Stimulated activated CD4-positive, alpha-beta T cell treated with anti-CD3 and anti-CD28 coated beads, Interleukin-2, amount 100 ng/mL, for 24 hours (primary cell): ENCODE measurements at regions not wholly inside any gene's neighbourhood (a gene's known extent, or its start where the extent isn't known, plus 50 kb on each side); places are given as distances from the start of the nearest gene placed in this dataset.
"Not testable (repeated sequence)": the region's sequence is repeated elsewhere in the genome, so short reads cannot be mapped to it uniquely, and the experiment has no call there.

Experiments used
- DNase-seq, 2 donors: peaks; one replicate each; pipeline ENCODE4 v3.0.0-alpha.2; 2020

DNA sequence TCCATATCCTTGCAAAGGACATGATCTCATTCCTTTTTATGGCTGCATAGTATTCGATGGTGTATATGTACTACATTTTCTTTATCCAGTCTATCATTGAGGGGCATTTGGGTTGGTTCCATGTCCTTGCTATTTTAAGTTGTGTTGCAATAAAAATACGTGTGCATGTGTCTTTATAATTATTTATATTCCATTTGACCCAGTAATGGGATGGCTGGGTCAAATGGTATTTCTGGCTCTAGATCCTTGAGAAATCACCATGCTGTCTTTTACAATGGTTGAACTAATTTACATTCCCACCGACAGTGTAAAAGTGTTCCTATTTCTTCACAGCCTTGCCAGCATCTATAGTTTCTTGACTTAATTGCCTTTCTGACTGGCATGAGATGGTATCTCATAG lies 972.6 kb upstream of the KCND2 start:
- DNase-seq: not testable (repeated sequence)

DNA sequence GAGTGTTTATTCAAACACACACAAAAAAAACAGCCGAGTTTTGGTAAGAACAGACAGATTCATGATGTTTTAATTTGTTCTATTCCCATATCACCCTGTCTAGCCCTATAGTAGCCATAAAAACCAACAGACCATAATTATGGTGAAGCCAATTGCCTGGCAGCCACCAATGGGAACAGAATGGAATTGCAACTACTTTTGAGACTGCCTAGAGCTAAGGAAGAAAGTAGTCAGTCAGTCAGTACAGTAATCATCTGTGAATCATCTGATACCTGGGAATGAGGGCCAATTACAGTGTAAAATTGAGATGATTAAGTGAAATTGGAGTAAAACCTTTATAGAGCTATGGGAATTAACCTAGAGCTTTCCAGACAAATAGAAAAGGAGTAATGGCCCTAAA lies 952.7 kb upstream of the KCND2 start:
- DNase-seq: no peak

DNA sequence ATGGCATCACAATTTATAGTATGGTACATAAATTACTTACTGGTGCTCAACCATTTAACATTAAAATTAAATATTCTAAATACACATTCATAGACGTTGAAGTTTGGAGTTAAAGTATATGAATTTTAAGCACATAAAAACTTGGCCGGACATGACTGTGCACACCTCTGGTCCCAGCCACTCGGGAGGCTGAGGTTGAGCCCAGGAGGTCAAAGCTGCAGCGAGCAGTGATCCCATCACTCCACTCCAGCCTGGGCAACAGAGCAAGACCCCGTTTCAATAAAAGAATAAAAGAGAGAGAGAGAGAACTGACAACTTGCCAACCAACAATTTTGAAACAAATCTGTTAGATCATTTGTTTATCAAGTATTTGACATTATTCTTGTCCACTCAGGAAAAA lies 943.3 kb upstream of the KCND2 start:
- DNase-seq: no peak

DNA sequence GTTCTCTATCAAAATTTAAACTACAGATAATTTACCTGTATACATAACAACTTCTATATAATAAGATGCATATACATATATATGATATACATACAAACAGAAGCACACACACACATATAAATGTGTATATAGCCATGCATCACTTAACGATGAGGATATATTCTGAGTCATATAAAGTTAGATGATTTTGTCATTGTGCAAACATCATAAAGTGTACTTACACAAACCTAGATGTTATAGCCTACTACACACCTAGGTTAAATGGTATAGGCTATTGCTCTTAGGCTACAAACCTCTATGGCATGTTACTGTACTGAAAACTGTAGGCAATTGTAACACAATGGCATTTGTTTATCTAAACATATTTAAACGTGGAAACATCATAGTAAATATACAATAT lies 937.6 kb upstream of the KCND2 start:
- DNase-seq: no peak

DNA sequence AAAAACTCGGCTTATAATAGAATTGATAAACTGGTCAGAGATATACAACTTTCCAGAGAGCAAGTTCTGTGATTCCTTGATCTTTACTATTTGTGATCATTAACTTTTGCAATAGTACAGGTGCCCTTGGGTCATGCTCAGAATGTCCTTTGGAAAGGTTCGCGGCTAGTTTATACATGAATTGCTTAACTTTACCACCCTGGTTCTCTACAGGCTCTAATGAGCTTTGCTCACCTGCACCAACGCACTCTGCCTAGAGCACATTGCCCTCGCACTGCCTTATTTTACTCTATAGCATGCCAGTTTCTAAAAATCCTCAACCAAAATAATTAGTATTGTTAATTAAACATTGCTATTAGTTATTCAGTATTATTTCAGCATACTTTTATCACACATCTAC lies 931.2 kb upstream of the KCND2 start:
- no peak for DNase-seq

DNA sequence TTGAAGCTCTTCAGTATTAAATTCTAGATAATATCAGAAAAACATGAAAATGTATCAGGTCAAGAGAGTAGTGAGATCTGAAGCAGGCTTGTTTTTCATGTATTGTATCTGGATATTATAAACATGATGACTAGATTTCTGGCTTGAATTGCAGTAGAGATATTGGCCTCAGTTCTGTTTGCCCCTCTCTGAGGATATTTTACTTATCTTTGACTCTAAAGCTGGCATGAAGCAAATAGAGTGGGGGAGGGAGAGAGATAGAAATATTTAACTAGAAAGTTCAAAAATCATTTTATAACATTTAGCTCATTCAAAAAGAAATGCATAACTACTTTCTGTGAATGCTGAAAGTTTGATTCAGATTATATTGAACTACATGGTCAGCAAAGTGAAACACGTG lies 929.7 kb upstream of the KCND2 start:
- no peak for DNase-seq

DNA sequence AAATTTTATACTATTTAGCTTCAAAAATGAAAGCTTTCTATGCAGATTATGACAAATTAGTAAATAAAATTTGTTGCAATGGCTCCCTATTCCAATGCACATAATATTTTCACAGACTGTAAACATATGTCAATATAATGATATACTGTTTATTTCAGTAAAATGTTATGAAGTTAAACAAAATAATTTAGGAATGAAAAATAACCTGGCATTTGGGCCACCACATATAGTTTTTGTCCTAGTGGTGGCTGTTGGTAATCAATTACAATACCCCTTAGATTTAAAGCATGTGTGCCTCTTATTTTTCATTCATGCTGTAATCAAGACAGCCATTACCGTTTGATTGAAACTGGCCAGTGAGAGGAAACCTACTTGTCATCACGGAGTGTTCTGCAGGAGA lies 928.5 kb upstream of the KCND2 start:
- no peak for DNase-seq

DNA sequence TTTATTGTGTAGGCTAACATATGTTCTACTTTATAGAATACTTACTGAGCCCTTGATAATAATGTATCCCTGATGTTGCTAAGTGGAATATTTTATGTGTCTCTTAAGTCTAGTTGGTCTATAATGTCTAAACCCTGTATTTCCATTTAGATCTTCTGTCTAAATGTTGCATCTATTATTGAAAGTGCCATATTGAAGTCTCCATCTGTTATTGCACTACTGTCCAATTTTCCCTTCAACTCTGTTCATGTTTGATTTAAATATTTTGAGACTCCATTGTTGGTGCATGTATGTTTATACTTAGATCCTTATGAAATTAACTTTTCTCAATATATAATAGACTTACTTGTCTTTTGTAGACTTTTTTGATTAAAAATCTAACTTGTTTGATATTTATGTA lies 924.5 kb upstream of the KCND2 start:
- no peak for DNase-seq

DNA sequence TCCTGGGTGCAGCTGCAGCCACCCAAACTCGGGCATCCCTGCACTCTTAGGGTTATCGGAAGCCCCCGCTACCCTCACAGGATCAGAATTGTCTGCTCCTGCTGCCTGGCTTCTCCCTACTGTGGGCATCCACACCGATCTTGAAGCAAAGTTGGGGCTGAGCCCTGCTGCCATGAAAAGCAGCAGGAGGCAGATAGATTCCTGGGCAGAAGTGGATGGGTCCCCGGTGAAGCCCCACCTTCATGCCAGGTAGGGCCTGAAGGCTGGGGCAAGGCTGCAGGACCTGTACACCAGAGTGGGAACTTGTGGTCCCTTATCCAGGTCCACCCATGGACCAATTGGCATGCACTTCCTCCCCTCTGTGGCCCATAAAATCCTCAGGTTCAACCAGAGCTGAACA lies 922.6 kb upstream of the KCND2 start:
- no peak for DNase-seq

DNA sequence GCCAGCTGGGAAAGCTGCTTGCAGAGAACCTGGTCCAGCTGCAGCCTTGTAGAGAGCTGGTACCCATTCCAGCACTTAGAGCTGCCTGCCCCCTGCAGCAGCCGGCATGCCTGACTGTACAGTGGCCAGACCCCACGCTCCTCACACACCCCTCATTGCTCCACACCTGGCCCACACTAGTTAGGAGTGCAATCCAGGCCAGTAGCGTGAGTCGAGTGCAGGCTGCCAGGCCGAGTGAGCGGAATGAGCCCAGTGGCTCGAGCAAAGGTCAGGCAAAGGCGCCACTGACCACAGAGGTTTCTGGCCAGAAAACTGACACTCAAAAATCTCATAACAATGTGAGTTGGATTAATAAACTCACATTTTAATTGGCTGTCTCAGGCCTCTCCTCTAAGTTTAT lies 921.7 kb upstream of the KCND2 start:
- no peak for DNase-seq

DNA sequence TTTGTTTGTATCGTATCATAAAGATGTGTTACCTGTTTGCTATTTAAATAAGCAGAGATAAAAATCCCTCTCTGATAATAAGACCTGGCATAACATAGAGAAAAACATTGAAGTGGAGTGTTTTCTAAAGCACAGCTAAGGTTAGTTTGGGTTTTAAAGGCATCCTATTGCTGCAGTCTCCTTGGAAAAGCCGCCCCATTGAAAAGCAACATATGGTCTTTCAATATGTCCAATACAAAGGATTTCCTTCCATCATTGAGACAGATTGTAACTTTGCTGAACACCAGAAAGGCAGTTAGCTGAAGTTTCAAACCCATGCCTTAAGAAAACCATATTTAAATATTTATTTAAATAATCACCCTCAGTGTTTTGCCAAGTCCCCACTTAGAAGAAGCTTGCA lies 898.5 kb upstream of the KCND2 start:
- no peak for DNase-seq

DNA sequence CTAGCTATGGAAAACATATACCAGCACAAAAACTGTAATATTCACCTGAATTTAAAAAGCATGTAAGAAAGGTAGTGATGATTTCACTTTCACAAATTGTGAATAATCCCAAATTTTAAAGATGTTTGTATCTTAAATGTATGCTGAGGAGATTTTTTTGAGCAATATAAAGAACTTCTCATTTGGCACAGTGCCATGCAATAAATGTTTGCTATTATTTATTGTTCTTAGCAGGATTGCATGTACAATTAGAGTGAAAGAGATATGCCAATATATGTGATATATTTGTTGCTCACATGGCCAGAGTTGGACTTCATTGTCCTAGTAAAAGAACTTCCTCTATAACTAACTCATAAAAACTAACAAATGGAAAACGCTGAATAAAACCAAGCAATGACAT lies 895.1 kb upstream of the KCND2 start:
- no peak for DNase-seq

DNA sequence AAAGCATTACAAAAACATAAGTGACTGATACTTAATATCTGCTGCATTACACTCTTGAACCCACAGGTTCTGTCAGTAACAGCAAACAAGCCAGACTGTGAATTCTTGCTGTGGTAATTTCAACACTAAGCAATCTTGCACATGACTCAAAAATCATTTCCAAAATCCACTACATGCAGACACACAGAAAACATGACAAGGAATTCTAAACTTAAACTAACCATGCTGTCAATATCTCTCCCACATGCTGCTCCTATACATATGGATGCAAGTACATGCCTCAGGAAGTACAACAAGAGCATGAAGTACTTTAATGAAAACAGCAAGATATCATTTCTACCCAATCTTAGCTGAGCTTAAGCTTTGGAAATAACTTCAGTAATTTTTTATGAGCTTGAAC lies 890.2 kb upstream of the KCND2 start:
- DNase-seq: no peak

DNA sequence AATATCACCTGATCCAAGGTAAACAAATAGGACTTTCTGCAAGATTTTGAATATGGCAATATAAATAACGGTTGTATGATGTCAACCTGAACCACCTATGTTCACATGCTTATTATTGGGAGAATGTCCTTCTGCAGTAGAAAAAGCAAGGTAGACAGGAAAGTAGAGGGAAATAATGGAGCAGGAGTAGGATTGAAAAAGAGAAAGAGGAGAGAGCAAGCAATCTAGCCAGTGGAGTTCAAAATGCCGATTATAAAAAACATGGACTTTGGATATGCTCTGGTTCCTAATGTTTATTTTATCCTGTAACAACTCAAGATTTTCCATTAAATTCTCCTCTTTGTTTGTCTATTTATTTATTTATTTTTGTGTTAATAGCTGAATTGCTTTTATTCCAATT lies 878.0 kb upstream of the KCND2 start:
- no peak for DNase-seq

DNA sequence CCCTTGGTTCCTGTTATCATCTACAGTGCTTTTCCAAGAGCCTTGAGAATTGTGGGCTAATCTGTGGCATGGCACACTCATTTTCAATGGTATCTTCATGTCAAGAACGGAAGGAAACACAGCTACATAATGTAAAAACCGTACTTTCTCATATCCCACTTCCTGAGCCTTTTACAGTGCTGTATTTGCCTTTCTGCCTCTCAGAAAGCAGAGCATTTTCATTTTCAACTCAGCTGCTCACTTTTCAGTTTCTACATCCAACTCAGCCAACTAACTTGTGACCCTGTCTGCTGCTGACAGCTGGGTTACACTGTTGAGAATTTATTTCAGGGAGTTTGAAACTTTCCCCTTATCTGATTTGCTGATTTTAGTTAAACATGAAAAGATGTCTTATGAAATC lies 875.8 kb upstream of the KCND2 start:
- no peak for DNase-seq

DNA sequence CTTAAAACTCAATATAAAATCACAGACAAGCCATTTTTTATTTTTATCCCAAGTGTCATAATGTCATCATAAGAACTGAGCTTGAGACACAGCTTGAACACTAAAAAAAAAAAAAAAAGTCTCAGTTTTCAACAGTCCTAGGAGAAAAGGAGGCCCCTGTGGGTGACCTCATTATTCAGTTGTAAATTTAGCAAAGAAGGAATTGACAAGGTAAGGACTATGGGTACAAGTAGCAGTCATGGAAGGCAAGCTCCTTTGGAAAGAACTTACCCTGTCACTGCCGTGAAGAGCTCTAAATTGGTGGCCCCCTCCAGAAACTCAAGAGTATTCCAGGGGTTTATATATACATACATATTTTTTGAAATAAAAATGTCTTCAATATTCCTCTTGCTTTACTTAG lies 864.4 kb upstream of the KCND2 start:
- no peak for DNase-seq

DNA sequence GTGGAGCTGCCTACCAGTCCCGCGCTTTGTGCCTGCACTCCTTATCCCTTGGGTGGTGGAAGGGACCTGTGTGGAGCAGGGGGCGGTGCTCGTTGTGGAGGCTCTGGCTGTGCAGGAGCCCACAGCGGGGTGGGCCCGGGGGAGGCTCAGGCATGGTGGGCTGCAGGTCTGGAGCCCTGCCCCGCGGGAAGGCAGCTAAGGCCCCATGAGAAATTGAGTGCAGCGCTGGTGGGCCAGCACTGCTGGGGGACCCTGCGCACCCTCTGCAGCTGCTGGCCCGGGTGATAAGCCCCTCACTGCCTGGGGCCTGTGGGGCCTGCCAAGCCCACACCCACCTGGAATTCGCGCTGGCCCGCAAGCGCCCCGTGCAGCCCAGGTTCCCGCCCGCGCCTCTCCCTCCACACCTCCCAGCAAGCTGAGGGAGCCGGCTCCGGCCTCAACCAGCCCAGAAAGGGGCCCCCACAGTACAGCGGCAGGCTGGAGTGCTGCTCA lies 859.6 kb upstream of the KCND2 start:
- no peak for DNase-seq

DNA sequence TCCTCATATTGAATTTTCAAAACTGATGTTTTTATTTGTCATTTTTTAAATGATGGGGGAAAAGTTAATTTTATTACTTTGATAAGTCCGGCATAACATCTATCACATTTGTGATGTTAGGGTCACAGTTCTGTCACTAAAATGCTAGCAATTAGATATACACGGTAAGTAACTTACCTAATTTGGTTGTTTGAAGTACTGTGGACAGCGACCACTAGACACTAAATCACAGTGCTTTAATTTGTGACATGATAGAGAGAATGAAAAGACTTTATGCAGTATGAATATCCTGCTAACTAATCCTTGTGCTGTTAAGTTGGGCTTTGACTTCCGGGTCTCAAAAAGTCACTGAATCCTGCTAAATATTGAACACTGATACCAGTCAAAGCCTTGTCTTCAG lies 857.3 kb upstream of the KCND2 start:
- no peak for DNase-seq

DNA sequence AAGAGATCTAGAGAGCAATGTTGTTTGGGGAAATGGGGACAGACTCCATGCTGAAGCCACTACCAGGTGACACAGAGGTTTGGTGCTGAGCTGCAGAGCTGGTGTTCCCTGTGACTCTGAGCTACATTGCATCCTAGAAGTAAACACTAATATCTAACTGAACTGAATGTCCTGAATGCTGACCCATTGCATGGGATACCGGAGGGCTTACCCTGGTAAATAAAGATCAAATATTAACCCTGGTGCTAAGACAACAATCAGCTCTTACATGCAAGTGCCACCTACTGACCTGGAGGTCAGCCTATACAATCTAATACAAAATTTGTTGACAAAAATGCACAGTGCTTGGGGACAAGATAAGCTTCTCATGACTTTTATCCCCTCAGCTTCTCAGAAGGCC lies 851.3 kb upstream of the KCND2 start:
- DNase-seq: no peak

DNA sequence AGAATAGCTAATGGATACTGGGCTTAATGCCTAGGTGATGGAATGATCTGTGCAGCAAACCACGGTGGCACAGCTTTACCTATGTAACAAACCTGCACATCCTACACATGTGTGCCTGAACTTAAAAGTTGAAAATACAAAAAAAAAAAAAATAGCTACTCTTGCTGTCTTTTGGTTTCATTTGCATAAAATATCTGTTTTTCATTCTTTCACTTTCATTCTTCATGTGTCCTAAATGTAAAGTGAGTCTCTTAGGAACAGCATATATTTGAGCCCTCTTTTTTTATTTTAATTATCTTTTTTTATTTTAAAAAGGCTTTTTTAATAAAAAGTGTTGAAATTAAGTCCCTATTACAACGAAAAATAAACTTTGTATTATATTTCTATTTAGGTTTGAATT lies 836.1 kb upstream of the KCND2 start:
- DNase-seq: no peak

DNA sequence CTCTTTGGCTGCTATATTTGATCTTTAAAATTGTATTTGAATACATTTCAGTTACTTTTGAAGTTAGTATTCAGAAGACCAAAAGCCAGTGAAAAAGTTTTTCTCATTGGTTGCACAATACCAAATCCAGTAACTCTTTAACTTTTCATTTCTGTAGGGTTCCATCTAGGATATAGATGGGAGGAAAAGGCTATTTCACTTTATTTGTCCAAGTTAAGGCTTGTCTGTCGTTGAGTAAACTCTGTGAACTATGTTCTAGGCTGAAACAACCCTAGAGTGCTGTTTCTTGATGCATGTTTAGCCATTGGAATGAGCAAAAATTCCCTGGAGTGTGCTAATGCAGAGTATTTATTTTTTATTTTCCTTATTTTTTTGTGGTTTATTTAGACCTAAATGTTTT lies 834.7 kb upstream of the KCND2 start:
- DNase-seq: no peak

DNA sequence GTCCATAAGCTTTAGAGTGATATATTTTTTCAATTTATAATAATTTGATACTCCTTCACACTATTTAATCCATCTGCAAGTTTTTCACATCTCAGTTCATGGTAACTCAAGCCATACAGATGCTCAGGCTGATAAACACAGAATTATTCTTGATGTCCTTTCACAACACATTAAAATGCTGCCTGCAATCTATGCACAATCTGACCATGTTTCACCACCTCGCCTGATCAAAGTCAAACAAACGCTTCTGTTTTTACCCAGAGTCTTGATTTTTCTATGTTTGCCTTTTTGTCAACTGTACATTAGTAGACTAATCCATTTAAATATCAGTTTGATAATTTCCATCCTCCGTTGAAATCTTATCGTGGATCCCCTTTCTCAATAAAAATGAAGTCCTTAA lies 833.8 kb upstream of the KCND2 start:
- DNase-seq: no peak

DNA sequence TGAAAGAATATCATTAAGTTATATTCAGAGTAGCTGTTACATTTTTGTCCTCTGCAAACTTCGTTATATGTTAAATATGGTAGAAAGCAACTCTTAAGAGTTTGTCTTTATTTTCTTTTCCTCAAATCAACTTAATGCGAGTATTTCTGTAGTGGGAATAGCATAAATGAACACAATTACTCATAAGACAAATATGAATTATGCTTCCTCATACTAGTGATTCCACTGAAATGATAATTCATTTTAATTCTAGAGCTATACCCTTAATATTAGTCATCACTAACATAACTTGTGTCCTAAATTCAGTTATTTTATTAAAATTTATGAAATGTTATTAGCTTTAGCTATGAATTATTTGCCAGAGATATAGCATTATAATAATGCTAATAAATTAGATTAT lies 820.6 kb upstream of the KCND2 start:
- DNase-seq: no peak

DNA sequence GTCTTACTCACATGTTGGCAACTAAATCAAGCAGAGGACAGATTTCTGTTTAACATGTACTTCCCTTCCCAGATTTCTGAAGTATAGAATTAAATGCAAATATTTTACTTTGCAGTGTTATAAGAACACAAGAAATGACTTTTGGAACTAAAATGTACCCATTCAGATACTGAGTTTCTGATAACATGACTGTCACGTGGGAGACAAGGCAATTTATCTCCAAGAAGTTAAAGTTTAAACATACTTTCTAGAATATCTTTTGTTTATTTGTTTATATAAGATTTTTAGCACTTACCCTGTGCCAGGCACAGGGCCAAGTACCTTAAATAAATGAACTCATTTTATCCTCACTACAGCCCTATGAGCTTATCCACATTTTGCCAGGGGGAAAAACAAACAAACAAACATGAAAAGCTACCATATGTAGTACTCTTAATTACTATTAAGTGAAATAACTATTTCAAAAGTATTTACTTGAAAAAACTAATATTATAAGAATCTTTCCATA lies 807.1 kb upstream of the KCND2 start:
- no peak for DNase-seq

DNA sequence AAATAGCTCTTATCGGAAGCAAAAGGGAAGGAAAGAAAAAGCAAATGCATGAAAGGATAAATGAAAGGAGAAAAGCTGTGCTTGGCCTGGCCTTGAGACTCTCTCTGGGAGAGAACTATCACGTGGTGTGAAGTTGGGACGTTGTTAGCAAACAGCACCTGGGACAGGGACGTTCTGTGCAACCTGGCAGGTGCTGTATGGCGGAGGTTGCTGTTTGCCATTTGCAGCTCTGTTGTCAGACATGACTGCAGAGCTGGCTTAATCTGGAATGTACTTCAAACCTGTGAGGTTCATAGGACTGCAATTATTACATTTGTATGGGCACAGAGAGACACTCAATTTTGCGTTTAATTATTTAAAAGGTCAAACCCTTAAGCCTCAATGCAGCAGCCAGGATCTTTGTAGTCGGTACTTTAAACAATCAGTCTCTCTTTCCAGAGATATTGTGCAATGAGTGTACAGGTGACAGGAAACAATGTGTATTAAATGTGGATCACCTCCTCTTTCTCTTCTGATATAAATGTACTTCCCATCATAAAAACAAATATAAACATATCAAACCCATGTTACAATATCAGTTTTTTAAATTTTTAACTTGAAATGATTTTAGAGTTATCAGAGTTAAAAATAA lies 800.5 kb upstream of the KCND2 start:
- no peak for DNase-seq

DNA sequence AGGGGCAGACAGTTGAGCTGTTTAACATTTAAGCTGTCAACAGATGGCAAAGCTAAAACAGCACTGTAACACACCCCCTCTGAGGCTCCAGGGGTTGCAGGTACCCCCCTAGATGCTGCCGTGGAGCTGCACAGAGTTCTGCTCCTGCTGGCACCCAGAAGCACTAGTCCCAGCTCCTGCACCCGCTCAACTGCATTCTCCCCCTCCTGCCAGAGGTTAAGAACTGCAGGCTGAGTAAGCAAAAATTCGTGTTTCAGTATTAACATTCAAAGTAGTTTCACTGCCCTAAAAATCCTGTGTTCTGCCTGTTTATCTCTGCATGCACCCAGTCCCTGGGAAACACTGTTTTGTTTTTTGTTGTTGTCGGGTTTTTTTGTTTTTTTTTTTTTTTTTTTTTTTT lies 790.8 kb upstream of the KCND2 start:
- DNase-seq: no peak
